Tibial nerve (tissue), 4 donors: ENCODE measurements at regions not wholly inside any gene's neighbourhood (a gene's known extent, or its start where the extent isn't known, plus 50 kb on each side); places are given as distances from the start of the nearest gene placed in this dataset.

ENCODE experiments used
- EP300 ChIP-seq, 2 donors: sonication (generic); formaldehyde crosslinking; IDR thresholded peaks; one replicate each; pipeline ENCODE4 v1.6.1; 2017; ENCODE audit warnings: antibody characterized with exemption in 2 of 2, mild to moderate bottlenecking in 1 of 2
- POLR2A ChIP-seq, 2 donors: fragments of 450-650 bp; IDR thresholded peaks; one replicate each; pipeline ENCODE4 v1.6.1; 2017; ENCODE audit warnings: antibody characterized with exemption in 2 of 2, mild to moderate bottlenecking in 2 of 2, moderate library complexity in 2 of 2
- TF ChIP-seq, protein P1 (sequence below), 5 experiments: fragments of 200-600 bp in 3 of 5; fragments of 450-650 bp in 2 of 5; sonication (generic) in 3 of 5; IDR thresholded peaks; one replicate each; pipeline ENCODE4 v1.5.1; 2016 to 2019; ENCODE audit warnings: antibody characterized with exemption in 5 of 5, mild to moderate bottlenecking in 3 of 5, moderate library complexity in 2 of 5

DNA sequence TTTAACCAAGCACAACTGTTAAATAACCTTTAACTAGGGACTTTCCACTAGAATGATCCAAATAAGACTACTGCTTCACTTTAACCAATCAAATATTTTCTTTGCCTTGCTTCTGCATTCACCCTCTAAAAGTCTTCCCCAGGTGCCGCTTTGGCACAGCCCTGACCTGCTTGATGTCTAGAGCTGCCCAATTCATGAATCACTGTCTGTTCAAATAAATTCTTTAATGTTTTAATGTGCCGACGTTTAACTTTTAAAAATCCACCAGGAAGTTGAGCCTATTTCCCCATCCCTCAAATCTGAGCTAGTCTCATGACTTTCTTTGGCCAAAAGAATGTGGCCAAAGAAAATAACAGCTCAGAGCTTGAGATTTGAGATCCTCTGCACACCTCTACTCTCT is 277.8 kb upstream of the SOX9 start:
- TF ChIP-seq, protein P1, sequence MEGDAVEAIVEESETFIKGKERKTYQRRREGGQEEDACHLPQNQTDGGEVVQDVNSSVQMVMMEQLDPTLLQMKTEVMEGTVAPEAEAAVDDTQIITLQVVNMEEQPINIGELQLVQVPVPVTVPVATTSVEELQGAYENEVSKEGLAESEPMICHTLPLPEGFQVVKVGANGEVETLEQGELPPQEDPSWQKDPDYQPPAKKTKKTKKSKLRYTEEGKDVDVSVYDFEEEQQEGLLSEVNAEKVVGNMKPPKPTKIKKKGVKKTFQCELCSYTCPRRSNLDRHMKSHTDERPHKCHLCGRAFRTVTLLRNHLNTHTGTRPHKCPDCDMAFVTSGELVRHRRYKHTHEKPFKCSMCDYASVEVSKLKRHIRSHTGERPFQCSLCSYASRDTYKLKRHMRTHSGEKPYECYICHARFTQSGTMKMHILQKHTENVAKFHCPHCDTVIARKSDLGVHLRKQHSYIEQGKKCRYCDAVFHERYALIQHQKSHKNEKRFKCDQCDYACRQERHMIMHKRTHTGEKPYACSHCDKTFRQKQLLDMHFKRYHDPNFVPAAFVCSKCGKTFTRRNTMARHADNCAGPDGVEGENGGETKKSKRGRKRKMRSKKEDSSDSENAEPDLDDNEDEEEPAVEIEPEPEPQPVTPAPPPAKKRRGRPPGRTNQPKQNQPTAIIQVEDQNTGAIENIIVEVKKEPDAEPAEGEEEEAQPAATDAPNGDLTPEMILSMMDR (IDR thresholded peaks at IDR 0.05) = no peak
- TF ChIP-seq POLR2A (IDR thresholded peaks at IDR 0.05) (no peak), EP300 (IDR thresholded peaks at IDR 0.05) (no peak)
